DMS53 (cell line): ENCODE measurements at regions not wholly inside any gene's neighbourhood (a gene's known extent, or its start where the extent isn't known, plus 50 kb on each side); places are given as distances from the start of the nearest gene placed in this dataset.

ENCODE experiments used
- DNase-seq: peaks from one replicate; lab custom pipeline; 2025; lab: John Stamatoyannopoulos, UW

DNA sequence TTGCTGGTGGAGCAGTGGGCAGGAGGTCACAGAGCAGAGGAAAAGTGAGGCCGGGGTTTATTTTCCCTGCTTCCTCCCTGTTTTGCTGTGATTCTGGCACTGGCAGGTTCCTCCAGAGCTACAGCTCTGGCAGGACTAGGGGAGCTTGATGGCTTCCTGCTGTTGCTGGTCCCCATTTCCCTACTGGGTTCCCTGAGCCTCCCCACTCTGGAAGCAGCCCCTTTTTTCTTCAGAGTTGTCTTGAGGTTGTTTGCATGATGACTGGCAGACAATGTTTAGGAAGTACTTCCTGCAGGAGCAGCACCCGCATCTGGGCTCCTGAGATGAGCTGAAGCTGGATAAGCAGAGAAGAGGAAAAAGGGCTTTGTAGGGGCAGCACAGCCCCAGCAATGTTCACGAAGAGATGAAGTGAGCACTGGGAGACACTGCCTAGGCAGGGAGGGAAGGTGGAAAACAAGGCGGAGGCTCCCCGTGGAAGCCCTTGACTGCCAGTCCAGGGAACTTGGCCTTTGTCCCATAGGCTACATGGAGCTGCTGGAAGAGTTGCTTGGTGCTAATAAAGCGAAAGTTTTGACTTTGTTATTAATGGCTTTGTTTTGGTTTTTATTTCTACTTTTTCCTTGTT lies 126.9 kb downstream of the SLC38A6 start:
- DNase-seq, result no peak

GRCh38 chr14:61106959-61107641 lies 126.1 kb downstream of the SLC38A6 start:
- DNase-seq, result peak; percentile 12

GRCh38 chr14:61106271-61106958 lies 125.4 kb downstream of the SLC38A6 start:
- DNase-seq, result no peak

DNA sequence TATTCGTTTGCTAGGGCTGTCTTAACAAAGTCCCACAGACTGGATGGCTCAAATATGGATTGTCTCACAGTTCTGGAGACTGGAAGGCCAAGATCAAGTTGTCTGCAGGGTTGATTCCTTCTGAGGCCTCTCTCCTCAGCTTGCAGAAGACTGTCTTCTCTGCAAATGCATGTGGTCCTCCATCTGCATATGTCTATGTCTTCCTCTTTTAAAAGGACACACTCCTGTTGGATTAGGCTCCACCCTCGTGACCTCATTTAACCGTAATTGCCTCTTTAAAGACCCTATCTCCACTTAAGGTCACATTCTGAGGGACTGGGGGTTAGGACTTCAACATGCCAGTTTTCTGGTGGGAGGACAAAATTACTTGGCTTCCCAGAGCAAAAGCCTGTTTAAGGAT lies 123.3 kb downstream of the SLC38A6 start:
- DNase-seq, result no peak

DNA sequence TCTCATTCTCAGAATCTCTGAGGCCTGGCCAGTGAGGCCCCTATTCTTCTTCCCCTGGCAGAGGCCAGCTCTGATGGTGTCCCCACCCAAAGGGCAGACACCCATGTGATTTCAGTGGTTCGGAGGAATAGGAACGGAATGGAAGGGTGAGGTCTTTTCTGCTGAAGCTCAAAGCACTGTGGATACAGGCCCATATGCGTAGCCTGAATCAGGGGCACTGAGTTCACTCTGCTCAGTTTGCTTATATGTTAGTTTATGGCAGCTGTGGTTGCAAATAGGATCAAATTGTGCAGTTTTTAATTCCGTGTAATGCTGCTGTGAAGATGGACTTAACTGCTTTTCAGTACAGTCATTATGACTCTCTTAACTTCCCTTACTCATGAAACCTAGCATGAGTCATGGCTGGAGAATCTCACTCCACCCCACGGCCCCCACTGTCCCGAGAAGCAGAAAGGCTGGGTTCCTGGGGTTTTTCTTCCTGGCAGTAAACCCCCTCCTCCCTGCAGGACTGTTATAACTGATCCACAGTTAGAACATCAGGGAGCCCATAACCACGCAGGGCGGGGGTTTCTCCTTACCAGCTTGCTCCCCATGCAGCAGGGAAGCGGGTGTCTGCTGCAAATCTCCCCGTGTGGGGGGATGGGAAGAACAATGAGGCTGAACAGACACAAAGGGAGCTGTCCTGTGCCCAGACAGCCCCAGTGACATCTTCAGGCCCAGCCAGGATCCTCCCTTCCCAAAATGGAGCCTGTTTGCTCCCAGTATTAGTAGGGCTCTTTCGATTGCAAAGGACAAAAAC lies 122.7 kb downstream of the SLC38A6 start:
- peak; percentile 29 for DNase-seq

- peak; percentile 16 for DNase-seq
These were observed 121.8 kb downstream of the SLC38A6 start for GRCh38 chr14:61102549-61103466.
